Liver (tissue), 8 donors: ENCODE measurements at regions not wholly inside any gene's neighbourhood (a gene's known extent, or its start where the extent isn't known, plus 50 kb on each side); places are given as distances from the start of the nearest gene placed in this dataset.

Source experiments
- DNase-seq: peaks from one replicate; pipeline ENCODE4 v3.0.0-alpha.2; 2017; ENCODE audit warnings: low spot score
- H3K27ac ChIP-seq, 2 donors: one replicate each; pipeline ENCODE4 v1.7.0; 2013; ENCODE audit warnings: inconsistent platforms in 2 of 2, low read length in 2 of 2, control low read depth in 1 of 2, low read depth in 1 of 2, mild to moderate bottlenecking in 1 of 2
- H3K27me3 ChIP-seq, 4 donors: one replicate each; pipeline versions ENCODE4 v1.6.1 to v1.7.0; 2013; ENCODE audit warnings: low read length in 3 of 4, inconsistent platforms in 1 of 4, mild to moderate bottlenecking in 1 of 4, moderate library complexity in 1 of 4; ENCODE audit not compliant: control insufficient read depth in 4 of 4, insufficient read depth in 4 of 4
- H3K36me3 ChIP-seq, 4 donors: one replicate each; pipeline versions ENCODE4 v1.6.1 to v1.7.0; 2013; ENCODE audit warnings: low read length in 3 of 4, mild to moderate bottlenecking in 3 of 4, low read depth in 1 of 4, moderate library complexity in 1 of 4; ENCODE audit not compliant: control insufficient read depth in 4 of 4, insufficient read depth in 3 of 4
- H3K4me1 ChIP-seq, 4 donors: one replicate each; pipeline versions ENCODE4 v1.6.1 to v1.7.0; 2013; ENCODE audit warnings: low read length in 3 of 4, mild to moderate bottlenecking in 3 of 4, moderate library complexity in 1 of 4; ENCODE audit not compliant: control insufficient read depth in 4 of 4, insufficient read depth in 4 of 4
- H3K4me3 ChIP-seq, 3 donors: one replicate each; pipeline versions ENCODE4 v1.6.1 to v1.7.0; 2013; ENCODE audit warnings: low read length in 3 of 3, control low read depth in 1 of 3, low read depth in 1 of 3, mild to moderate bottlenecking in 1 of 3
- H3K9ac ChIP-seq, 2 donors: one replicate each; pipeline ENCODE4 v1.7.0; 2013; ENCODE audit warnings: low read length in 2 of 2, mild to moderate bottlenecking in 2 of 2, moderate library complexity in 2 of 2, control low read depth in 1 of 2, low read depth in 1 of 2
- H3K9me3 ChIP-seq, 4 donors: one replicate each; pipeline versions ENCODE4 v1.6.1 to v1.7.0; 2013; ENCODE audit warnings: low read length in 3 of 4; ENCODE audit not compliant: control insufficient read depth in 4 of 4
- EGR1 ChIP-seq, 2 donors: IDR thresholded peaks; 2 replicates each; pipeline ENCODE4 v1.6.1; 2016 to 2018; ENCODE audit warnings: antibody characterized with exemption in 2 of 2, low read depth in 2 of 2
- FOXA1 ChIP-seq: IDR thresholded peaks from 2 replicates; pipeline ENCODE4 v1.6.1; 2016; ENCODE audit warnings: antibody characterized with exemption
- FOXA2 ChIP-seq: IDR thresholded peaks from 2 replicates; pipeline ENCODE4 v1.6.1; 2016; ENCODE audit warnings: antibody characterized with exemption
- GABPA ChIP-seq, 2 donors: IDR thresholded peaks in 1 of 2; conservative IDR thresholded peaks in 1 of 2; 2 replicates each; pipeline ENCODE4 v1.6.1; 2016; ENCODE audit warnings: antibody characterized with exemption in 2 of 2, mild to moderate bottlenecking in 1 of 2, moderate library complexity in 1 of 2
- HNF4A ChIP-seq, 2 donors: conservative IDR thresholded peaks; 2 replicates each; pipeline ENCODE4 v1.6.1; 2016; ENCODE audit warnings: antibody characterized with exemption in 2 of 2, mild to moderate bottlenecking in 2 of 2
- HNF4G ChIP-seq: IDR thresholded peaks from 2 replicates; pipeline ENCODE4 v1.6.1; 2016; ENCODE audit warnings: antibody characterized with exemption
- JUND ChIP-seq, 2 donors: IDR thresholded peaks; 2 replicates each; pipeline ENCODE4 v1.6.1; 2016; ENCODE audit warnings: antibody characterized with exemption in 2 of 2
- NR2F2 ChIP-seq: IDR thresholded peaks from 2 replicates; pipeline ENCODE4 v1.6.1; 2016; ENCODE audit warnings: antibody characterized with exemption
- RAD21 ChIP-seq, 2 donors: IDR thresholded peaks; 2 replicates each; pipeline ENCODE4 v1.6.1; 2016; ENCODE audit warnings: antibody characterized with exemption in 2 of 2, mild to moderate bottlenecking in 2 of 2
- RXRA ChIP-seq, 2 donors: IDR thresholded peaks; 2 replicates each; pipeline ENCODE4 v1.6.1; 2017 to 2018; ENCODE audit warnings: antibody characterized with exemption in 2 of 2, mild to moderate bottlenecking in 1 of 2
- SP1 ChIP-seq: IDR thresholded peaks from 2 replicates; pipeline ENCODE4 v1.6.1; 2018; ENCODE audit warnings: antibody characterized with exemption, mild to moderate bottlenecking
- TAF1 ChIP-seq: conservative IDR thresholded peaks from 2 replicates; pipeline ENCODE4 v1.6.1; 2016; ENCODE audit warnings: antibody characterized with exemption, mild to moderate bottlenecking
- YY1 ChIP-seq: IDR thresholded peaks from 2 replicates; pipeline ENCODE4 v1.6.1; 2016; ENCODE audit warnings: antibody characterized with exemption, mild to moderate bottlenecking
- WGBS: extraction: QIAGEN DNeasy Blood & Tissue Kit; methylation state at CpG from one replicate; pipeline ENCODE4 v1.1.7; 2013; 5-methylcytosine and 5-hydroxymethylcytosine counted together
- TF ChIP-seq, protein P1 (sequence below): fragments of 150-350 bp; IDR thresholded peaks from 2 replicates; pipeline ENCODE4 v1.5.1; 2017; ENCODE audit warnings: improper control_type of control experiment, low read depth, low read length; ENCODE audit not compliant: missing input control
- TF ChIP-seq, protein P2 (sequence below): IDR thresholded peaks from 2 replicates; pipeline ENCODE4 v1.6.1; 2016; ENCODE audit warnings: antibody characterized with exemption
- TF ChIP-seq, protein P3 (sequence below): IDR thresholded peaks from 2 replicates; pipeline ENCODE4 v1.6.1; 2016; ENCODE audit warnings: antibody characterized with exemption, mild to moderate bottlenecking
- donor health status: healthy.
- donor health status: healthy.
- donor health status: healthy.
- donor health status: healthy.
- donor health status: healthy.

DNA sequence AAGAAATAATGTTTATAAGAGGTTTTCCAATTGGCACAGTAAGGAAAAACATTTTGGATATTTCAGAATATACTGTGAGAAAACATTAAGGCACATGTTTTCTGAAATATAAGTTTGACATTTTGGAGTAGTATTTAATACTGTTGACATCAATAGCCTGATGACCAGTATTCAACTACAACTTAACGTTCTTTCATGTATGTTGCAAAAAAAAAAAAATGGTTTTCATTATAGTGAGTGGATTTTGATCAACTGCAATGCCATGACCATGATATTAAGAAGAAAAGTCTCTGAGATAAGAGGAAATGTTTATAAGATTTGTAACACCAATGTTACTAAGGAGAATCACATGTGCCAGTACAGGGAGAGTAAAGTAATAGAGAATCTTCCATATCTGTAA, 252.8 kb upstream of the RORA start:
- Histone ChIP-seq H3K9ac (no peak overlapping the region), H3K9me3 (no peaks in the 10 kb centered on the region), H3K36me3 (no peaks in the 10 kb centered on the region), H3K27me3 (no peaks in the 10 kb centered on the region), H3K4me1 (no peaks in the 10 kb centered on the region), H3K4me3 (no peak overlapping the region), H3K27ac (no peak overlapping the region)
- DNase-seq = no peak
- TF ChIP-seq JUND (IDR thresholded peaks at IDR 0.05) (no peak), HNF4G (no peak), SP1 (no peak), RAD21 (IDR thresholded peaks at IDR 0.05) (no peak), YY1 (no peak), EGR1 (IDR thresholded peaks at IDR 0.05; ENCODE audit: low read depth in 2 of 2) (no peak), FOXA1 (no peak), RXRA (IDR thresholded peaks at IDR 0.05) (no peak), HNF4A (conservative IDR thresholded peaks at IDR 0.05) (no peak), GABPA (IDR thresholded peaks at IDR 0.05 in 1 of 2, conservative IDR thresholded peaks at IDR 0.05 in 1 of 2) (no peak)
- TF ChIP-seq, protein P1, sequence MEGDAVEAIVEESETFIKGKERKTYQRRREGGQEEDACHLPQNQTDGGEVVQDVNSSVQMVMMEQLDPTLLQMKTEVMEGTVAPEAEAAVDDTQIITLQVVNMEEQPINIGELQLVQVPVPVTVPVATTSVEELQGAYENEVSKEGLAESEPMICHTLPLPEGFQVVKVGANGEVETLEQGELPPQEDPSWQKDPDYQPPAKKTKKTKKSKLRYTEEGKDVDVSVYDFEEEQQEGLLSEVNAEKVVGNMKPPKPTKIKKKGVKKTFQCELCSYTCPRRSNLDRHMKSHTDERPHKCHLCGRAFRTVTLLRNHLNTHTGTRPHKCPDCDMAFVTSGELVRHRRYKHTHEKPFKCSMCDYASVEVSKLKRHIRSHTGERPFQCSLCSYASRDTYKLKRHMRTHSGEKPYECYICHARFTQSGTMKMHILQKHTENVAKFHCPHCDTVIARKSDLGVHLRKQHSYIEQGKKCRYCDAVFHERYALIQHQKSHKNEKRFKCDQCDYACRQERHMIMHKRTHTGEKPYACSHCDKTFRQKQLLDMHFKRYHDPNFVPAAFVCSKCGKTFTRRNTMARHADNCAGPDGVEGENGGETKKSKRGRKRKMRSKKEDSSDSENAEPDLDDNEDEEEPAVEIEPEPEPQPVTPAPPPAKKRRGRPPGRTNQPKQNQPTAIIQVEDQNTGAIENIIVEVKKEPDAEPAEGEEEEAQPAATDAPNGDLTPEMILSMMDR = no peak
- TF ChIP-seq, protein P2, sequence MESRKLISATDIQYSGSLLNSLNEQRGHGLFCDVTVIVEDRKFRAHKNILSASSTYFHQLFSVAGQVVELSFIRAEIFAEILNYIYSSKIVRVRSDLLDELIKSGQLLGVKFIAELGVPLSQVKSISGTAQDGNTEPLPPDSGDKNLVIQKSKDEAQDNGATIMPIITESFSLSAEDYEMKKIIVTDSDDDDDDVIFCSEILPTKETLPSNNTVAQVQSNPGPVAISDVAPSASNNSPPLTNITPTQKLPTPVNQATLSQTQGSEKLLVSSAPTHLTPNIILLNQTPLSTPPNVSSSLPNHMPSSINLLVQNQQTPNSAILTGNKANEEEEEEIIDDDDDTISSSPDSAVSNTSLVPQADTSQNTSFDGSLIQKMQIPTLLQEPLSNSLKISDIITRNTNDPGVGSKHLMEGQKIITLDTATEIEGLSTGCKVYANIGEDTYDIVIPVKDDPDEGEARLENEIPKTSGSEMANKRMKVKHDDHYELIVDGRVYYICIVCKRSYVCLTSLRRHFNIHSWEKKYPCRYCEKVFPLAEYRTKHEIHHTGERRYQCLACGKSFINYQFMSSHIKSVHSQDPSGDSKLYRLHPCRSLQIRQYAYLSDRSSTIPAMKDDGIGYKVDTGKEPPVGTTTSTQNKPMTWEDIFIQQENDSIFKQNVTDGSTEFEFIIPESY = no peak
- 82% methylated on average over 1 of the region's 1 CpG for WGBS

DNA sequence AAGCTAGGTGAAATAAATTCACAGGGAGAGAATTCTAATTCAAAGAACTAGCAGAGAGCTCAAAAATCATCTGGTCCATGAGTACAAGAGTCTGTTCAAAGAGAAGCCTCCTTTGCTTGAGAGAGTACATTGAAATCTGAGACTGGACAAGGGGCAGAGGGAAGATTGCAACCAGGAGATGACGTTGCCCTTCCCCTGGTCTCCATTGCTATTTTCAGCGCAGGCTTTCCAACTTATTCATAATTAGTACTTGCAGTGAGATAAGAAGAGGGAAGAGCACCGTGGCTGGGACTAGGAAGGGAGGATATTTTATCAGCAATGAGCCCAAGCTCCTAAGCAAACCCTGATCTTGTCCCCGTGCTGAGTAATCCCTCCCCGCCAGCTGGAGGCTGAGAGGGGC, 251.8 kb upstream of the RORA start:
- WGBS = 64% methylated on average over 5 of the region's 5 CpGs
- no peaks in the 10 kb centered on the region for H3K27me3 ChIP-seq
- no peak for DNase-seq
- no peak overlapping the region for H3K27ac ChIP-seq
- no peaks in the 10 kb centered on the region for H3K9me3 ChIP-seq
- no peak overlapping the region for H3K4me3 ChIP-seq
- no peak for TF ChIP-seq JUND (IDR thresholded peaks at IDR 0.05)
- no peak for TF ChIP-seq NR2F2
- no peak for TF ChIP-seq FOXA1
- TF ChIP-seq, protein P3, sequence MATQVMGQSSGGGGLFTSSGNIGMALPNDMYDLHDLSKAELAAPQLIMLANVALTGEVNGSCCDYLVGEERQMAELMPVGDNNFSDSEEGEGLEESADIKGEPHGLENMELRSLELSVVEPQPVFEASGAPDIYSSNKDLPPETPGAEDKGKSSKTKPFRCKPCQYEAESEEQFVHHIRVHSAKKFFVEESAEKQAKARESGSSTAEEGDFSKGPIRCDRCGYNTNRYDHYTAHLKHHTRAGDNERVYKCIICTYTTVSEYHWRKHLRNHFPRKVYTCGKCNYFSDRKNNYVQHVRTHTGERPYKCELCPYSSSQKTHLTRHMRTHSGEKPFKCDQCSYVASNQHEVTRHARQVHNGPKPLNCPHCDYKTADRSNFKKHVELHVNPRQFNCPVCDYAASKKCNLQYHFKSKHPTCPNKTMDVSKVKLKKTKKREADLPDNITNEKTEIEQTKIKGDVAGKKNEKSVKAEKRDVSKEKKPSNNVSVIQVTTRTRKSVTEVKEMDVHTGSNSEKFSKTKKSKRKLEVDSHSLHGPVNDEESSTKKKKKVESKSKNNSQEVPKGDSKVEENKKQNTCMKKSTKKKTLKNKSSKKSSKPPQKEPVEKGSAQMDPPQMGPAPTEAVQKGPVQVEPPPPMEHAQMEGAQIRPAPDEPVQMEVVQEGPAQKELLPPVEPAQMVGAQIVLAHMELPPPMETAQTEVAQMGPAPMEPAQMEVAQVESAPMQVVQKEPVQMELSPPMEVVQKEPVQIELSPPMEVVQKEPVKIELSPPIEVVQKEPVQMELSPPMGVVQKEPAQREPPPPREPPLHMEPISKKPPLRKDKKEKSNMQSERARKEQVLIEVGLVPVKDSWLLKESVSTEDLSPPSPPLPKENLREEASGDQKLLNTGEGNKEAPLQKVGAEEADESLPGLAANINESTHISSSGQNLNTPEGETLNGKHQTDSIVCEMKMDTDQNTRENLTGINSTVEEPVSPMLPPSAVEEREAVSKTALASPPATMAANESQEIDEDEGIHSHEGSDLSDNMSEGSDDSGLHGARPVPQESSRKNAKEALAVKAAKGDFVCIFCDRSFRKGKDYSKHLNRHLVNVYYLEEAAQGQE = no peak
- no peak for TF ChIP-seq YY1
- TF ChIP-seq FOXA2 = no peak
- TF ChIP-seq TAF1 = no peak
- TF ChIP-seq HNF4A (conservative IDR thresholded peaks at IDR 0.05) = no peak
- TF ChIP-seq RXRA (IDR thresholded peaks at IDR 0.05) = no peak
- no peak for TF ChIP-seq EGR1 (IDR thresholded peaks at IDR 0.05; ENCODE audit: low read depth in 2 of 2)
- TF ChIP-seq, protein P1 = no peak
- TF ChIP-seq RAD21 (IDR thresholded peaks at IDR 0.05) = no peak
- no peak for TF ChIP-seq GABPA (IDR thresholded peaks at IDR 0.05 in 1 of 2, conservative IDR thresholded peaks at IDR 0.05 in 1 of 2)
- H3K9ac ChIP-seq = no peak overlapping the region
- H3K4me1 ChIP-seq = no peaks in the 10 kb centered on the region
- no peaks in the 10 kb centered on the region for H3K36me3 ChIP-seq
